PC-9 (cell line): ENCODE measurements at regions not wholly inside any gene's neighbourhood (a gene's known extent, or its start where the extent isn't known, plus 50 kb on each side); places are given as distances from the start of the nearest gene placed in this dataset.

Experiments
- BruUV-seq: library from RNA; stranded (reverse); fragments of 400-500 nt; replicated peaks from 2 replicates; lab custom pipeline; 2021; lab: Mats Ljungman, UMichigan
- CTCF ChIA-PET: fragments of 300-600 bp; sonication (Branson Sonifier 250); formaldehyde crosslinking; loops from one replicate; lab custom pipeline; 2022; ENCODE audit warnings: antibody characterized with exemption; lab: Charles Lee
- POLR2A ChIA-PET: fragments of 300-600 bp; sonication (Branson Sonifier 250); formaldehyde crosslinking; loops from one replicate; lab custom pipeline; 2022; ENCODE audit warnings: antibody characterized with exemption; ENCODE audit not compliant: unreplicated experiment; lab: Charles Lee
- DNase-seq, 2 experiments: peaks; one replicate each; pipeline versions ENCODE4 v3.0.0 to v3.0.0-alpha.2; 2015 to 2022; ENCODE audit warnings: mixed read lengths in 1 of 2
- H2AFZ ChIP-seq: fragments of 200-600 bp; sonication (generic); 2 replicates; pipeline ENCODE4 v1.8.1; 2017; ENCODE audit warnings: antibody characterized with exemption
- H3F3A ChIP-seq: fragments of 200-600 bp; sonication (generic); 2 replicates; pipeline ENCODE4 v1.8.1; 2017; ENCODE audit warnings: antibody characterized with exemption, mild to moderate bottlenecking, low read depth; ENCODE audit not compliant: insufficient read depth
- H3K27ac ChIP-seq: fragments of 200-600 bp; sonication (generic); 2 replicates; pipeline ENCODE4 v1.6.1; 2016; ENCODE audit warnings: mixed run types
- H3K27me3 ChIP-seq: fragments of 200-600 bp; sonication (generic); 2 replicates; pipeline ENCODE4 v1.6.1; 2016; ENCODE audit warnings: low read depth, mixed run types; ENCODE audit not compliant: insufficient read depth
- H3K36me3 ChIP-seq: fragments of 200-600 bp; sonication (generic); 2 replicates; pipeline ENCODE4 v1.6.1; 2016; ENCODE audit warnings: low read depth, mixed run types
- H3K4me1 ChIP-seq: fragments of 200-600 bp; sonication (generic); replicated peaks from 2 replicates; pipeline ENCODE4 v1.6.1; 2016; ENCODE audit warnings: mixed run types; ENCODE audit not compliant: insufficient read depth
- H3K4me2 ChIP-seq: fragments of 200-600 bp; sonication (generic); 2 replicates; pipeline ENCODE4 v1.6.1; 2017; ENCODE audit warnings: mixed run types
- H3K4me3 ChIP-seq: fragments of 200-600 bp; sonication (generic); 2 replicates; pipeline ENCODE4 v1.6.1; 2016; ENCODE audit warnings: mixed run types
- H3K79me2 ChIP-seq: fragments of 200-600 bp; sonication (generic); 2 replicates; pipeline ENCODE4 v1.6.1; 2017; ENCODE audit warnings: low read depth, mixed run types
- H3K9me2 ChIP-seq: fragments of 200-600 bp; sonication (generic); 2 replicates; pipeline ENCODE4 v1.8.1; 2017; ENCODE audit warnings: mild to moderate bottlenecking; ENCODE audit not compliant: insufficient read depth
- H3K9me3 ChIP-seq: fragments of 200-600 bp; sonication (generic); 2 replicates; pipeline ENCODE4 v1.8.1; 2016; ENCODE audit warnings: low read depth; ENCODE audit not compliant: insufficient read depth
- H4K20me1 ChIP-seq: fragments of 200-600 bp; sonication (generic); 2 replicates; pipeline ENCODE4 v1.8.1; 2017; ENCODE audit not compliant: insufficient read depth
- CTCF ChIP-seq: fragments of 200-600 bp; sonication (generic); conservative IDR thresholded peaks from 2 replicates; pipeline ENCODE4 v1.6.1; 2017; ENCODE audit warnings: mixed run types, antibody characterized with exemption, mild to moderate bottlenecking, moderate library complexity
- EZH2 ChIP-seq: fragments of 200-600 bp; sonication (generic); IDR thresholded peaks from 2 replicates; pipeline ENCODE4 v1.8.0; 2017; ENCODE audit warnings: antibody characterized with exemption, low read depth
- intact Hi-C: fragments of 100-400 bp; cut with micrococcal nuclease; formaldehyde crosslinking; loops from one replicate; pipeline ENCODE4 v1.10.0; 2022; ENCODE audit not compliant: unreplicated experiment

DNA sequence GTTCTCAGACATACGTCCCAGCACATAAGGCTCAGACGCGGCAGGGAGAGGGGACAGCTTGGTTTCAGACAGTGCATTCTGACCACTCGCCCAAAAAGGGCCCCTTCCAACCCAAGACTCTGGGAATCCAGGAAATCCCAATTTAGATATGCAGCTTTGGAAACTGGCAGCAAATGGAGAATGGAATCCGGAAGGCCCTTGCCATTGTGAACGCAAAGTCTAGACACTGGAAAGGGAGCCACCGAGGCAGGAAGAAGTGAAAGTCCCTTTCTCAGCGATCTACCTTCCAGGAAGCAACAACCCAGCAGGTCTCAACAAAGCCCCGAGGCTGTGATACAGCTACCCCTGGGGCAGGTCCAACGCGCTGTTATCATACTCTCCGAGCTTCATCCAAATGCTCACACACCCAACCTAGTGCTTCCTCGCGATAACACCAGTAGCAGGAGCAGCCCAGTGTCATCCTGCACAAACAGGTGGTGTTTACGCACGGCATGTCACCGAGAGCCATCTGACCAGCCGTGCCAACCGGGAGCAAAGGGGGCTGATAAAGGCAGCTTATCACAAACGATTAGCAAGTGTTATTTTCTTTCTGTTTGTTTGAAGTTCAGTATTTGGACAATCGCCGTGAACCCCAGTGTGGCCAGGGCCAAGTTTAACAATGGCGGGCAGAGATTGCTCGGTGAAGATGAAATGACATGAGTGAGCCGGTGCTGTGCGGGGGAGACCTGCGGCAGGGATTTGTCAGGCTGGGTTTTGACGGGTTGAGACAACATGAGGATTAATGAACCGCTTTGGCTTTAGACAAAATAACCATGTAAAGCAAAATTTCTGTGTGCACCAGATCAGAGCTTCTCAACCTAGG is 240.6 kb downstream of the FOXL1 start:
- H2AFZ ChIP-seq = no peak overlapping the region
- H3K9me3 ChIP-seq = no peaks in the 10 kb centered on the region
- no peaks in the 10 kb centered on the region for H3K4me1 ChIP-seq
- BruUV-seq = no TSS peak
- ChIA-PET CTCF (no interaction called here), POLR2A (no interaction called here)
- H3K9me2 ChIP-seq = no peaks in the 10 kb centered on the region
- no peak for DNase-seq
- H4K20me1 ChIP-seq = no peaks in the 10 kb centered on the region
- H3K4me2 ChIP-seq = no peak overlapping the region
- peaks cover 73% of the 10 kb centered on the region for H3K27me3 ChIP-seq
- no peaks in the 10 kb centered on the region for H3K36me3 ChIP-seq
- no peak overlapping the region for H3K4me3 ChIP-seq
- no peak overlapping the region for H3K27ac ChIP-seq
- no peaks in the 10 kb centered on the region for H3K79me2 ChIP-seq
- no peak for TF ChIP-seq CTCF
- TF ChIP-seq EZH2 = no peak
- H3F3A ChIP-seq = no peaks in the 10 kb centered on the region
- intact Hi-C loops = no loop called here

DNA sequence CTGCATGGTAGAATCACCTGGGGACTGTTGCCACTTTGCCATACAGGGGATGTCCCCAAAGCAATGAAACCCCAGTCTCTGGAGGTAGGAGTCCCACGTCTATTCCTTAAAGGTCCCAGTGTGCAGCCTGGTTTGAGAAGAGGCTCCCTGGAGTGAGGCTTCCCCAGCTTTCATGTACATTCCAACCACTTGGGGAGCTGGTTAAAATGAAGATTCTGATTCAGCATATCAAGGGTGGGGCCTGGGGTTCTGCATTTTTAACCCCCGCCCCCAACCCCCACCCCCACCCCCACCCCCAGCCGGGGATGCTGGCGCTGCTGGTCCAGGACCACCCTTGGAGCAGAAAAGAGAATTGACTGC is 241.2 kb downstream of the FOXL1 start:
- Histone ChIP-seq H3K27me3 (peaks cover 73% of the 10 kb centered on the region), H4K20me1 (no peaks in the 10 kb centered on the region), H3K79me2 (no peaks in the 10 kb centered on the region), H3K4me1 (no peaks in the 10 kb centered on the region), H3K36me3 (no peaks in the 10 kb centered on the region), H3F3A (no peaks in the 10 kb centered on the region), H2AFZ (no peak overlapping the region), H3K4me3 (no peak overlapping the region), H3K27ac (no peak overlapping the region), H3K9me2 (no peaks in the 10 kb centered on the region), H3K4me2 (no peak overlapping the region), H3K9me3 (no peaks in the 10 kb centered on the region)
- intact Hi-C loops = no loop called here
- ChIA-PET POLR2A (no interaction called here), CTCF (no interaction called here)
- BruUV-seq = no TSS peak
- DNase-seq = no peak
- TF ChIP-seq CTCF (no peak), EZH2 (no peak)

DNA sequence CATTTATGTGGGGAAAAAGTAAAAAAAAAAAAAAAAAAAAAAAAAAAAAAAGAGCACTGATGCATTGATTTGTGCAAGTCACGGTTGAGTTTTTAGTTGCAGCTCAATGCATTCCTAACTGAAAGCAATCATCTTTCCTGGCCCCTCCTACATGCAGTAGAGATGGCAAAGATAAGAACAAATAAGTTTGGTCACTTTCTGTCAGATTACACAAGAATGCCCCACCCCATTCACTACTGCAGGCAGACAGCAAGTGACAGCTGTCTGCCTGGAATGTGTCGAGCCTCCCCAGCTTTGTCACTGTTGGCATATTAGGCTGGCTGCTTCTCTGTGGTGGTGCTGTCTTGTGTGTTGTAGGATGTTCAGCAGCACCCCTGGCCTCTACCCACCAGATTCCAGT is 243.5 kb downstream of the FOXL1 start:
- intact Hi-C loops = no loop called here
- H3K27ac ChIP-seq = no peak overlapping the region
- H3K9me2 ChIP-seq = no peaks in the 10 kb centered on the region
- H3F3A ChIP-seq = no peaks in the 10 kb centered on the region
- ChIA-PET CTCF (no interaction called here), POLR2A (no interaction called here)
- no peaks in the 10 kb centered on the region for H3K36me3 ChIP-seq
- H3K4me3 ChIP-seq = no peak overlapping the region
- TF ChIP-seq EZH2 = no peak
- TF ChIP-seq CTCF = no peak
- H4K20me1 ChIP-seq = no peaks in the 10 kb centered on the region
- no TSS peak for BruUV-seq
- H3K4me2 ChIP-seq = no peak overlapping the region
- peaks cover 73% of the 10 kb centered on the region for H3K27me3 ChIP-seq
- no peaks in the 10 kb centered on the region for H3K79me2 ChIP-seq
- no peak for DNase-seq
- H2AFZ ChIP-seq = no peak overlapping the region
- no peaks in the 10 kb centered on the region for H3K4me1 ChIP-seq
- H3K9me3 ChIP-seq = no peaks in the 10 kb centered on the region
